ENCODE measurements at regions not wholly inside any gene's neighbourhood (a gene's known extent, or its start where the extent isn't known, plus 50 kb on each side); places are given as distances from the start of the nearest gene placed in this dataset.
"Not testable (repeated sequence)": the region's sequence is repeated elsewhere in the genome, so short reads cannot be mapped to it uniquely, and the experiment has no call there.

GRCh38 chr7:69499-70123 is 122.8 kb upstream of the FAM20C start:
- not testable (repeated sequence) for H3K36me3 ChIP-seq (ENCODE audit: insufficient read depth); H3K4me1 ChIP-seq (ENCODE audit: insufficient read depth); H3K4me1 Mint-ChIP-seq; H3K4me3 Mint-ChIP-seq; H3K9me3 Mint-ChIP-seq; H3K27ac Mint-ChIP-seq; H3K36me3 Mint-ChIP-seq (ENCODE audit: low read depth); H3F3A ChIP-seq (replicated peaks; ENCODE audit: low read depth); H3K79me2 ChIP-seq (replicated peaks; ENCODE audit: insufficient read depth); H3K4me2 ChIP-seq; H3K4me3 ChIP-seq; H3K27ac ChIP-seq (ENCODE audit: low read depth); H2AFZ ChIP-seq; H3K9me2 ChIP-seq (ENCODE audit: insufficient read depth); H3K27me3 ChIP-seq (ENCODE audit: insufficient read depth); DNase-seq (ENCODE audit: low spot score); H4K20me1 ChIP-seq (replicated peaks; ENCODE audit: insufficient read depth); ATAC-seq
- H3K27me3 Mint-ChIP-seq (ENCODE audit: insufficient read depth, low read depth, poor library complexity), result peaks cover 14% of the 10 kb centered on the region

DNA sequence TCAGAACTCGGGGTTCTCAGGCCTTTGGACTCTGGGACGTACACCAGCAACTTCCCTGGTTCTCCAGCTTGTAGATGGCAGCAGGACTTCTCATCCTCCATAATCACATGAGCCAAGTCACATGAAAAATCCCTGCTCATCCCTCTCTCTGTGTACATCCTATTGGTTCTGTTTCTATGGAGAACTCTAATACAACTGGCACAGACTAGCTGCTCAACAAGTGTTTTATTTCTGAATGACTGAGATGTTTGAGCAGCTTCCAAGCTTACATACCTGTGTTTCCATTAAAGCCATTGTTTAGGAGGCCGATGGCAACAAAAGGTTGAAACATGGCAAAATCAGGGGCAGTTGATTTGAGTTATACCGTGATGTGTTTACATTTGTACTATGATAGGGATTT is 122.2 kb upstream of the FAM20C start:
- peaks cover 14% of the 10 kb centered on the region for H3K27me3 Mint-ChIP-seq (ENCODE audit: insufficient read depth, low read depth, poor library complexity)
- not testable (repeated sequence) for H3K36me3 ChIP-seq (ENCODE audit: insufficient read depth); H3K4me1 Mint-ChIP-seq; H3K4me2 ChIP-seq; H3K27ac Mint-ChIP-seq; H3K36me3 Mint-ChIP-seq (ENCODE audit: low read depth); H3K79me2 ChIP-seq (replicated peaks; ENCODE audit: insufficient read depth); H3K27ac ChIP-seq (ENCODE audit: low read depth); H4K20me1 ChIP-seq (replicated peaks; ENCODE audit: insufficient read depth); H2AFZ ChIP-seq; H3K4me3 ChIP-seq; H3K9me3 Mint-ChIP-seq; H3K4me1 ChIP-seq (ENCODE audit: insufficient read depth); H3F3A ChIP-seq (replicated peaks; ENCODE audit: low read depth); ATAC-seq; H3K9me2 ChIP-seq (ENCODE audit: insufficient read depth); H3K27me3 ChIP-seq (ENCODE audit: insufficient read depth); DNase-seq (ENCODE audit: low spot score); H3K4me3 Mint-ChIP-seq

DNA sequence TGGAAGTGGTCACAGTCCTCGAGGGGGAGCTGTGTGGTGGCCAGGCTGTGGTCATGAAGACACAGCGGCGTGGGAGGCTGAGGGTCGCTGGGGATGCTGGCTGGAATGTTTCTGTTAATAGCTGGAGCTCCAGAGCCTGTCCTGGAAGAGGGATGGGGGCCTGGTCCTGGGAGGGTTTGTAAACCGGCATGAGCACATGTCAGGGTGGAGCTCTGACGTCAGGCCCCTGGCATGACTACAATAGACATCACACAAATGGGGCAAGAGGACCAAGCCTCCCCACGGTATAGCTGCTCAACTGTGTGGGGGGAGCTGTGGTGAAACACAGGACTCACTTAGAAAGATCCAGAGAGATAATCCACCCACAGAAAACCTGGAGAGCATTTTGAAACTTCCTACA is 121.4 kb upstream of the FAM20C start:
- H3K27me3 Mint-ChIP-seq (ENCODE audit: insufficient read depth, low read depth, poor library complexity), result peaks cover 10% of the 10 kb centered on the region
- H3K4me3 ChIP-seq; H3K27ac ChIP-seq (ENCODE audit: low read depth); H3K27me3 ChIP-seq (ENCODE audit: insufficient read depth); H3K9me2 ChIP-seq (ENCODE audit: insufficient read depth); H3K79me2 ChIP-seq (replicated peaks; ENCODE audit: insufficient read depth); H3K4me3 Mint-ChIP-seq; H3K4me2 ChIP-seq; ATAC-seq; H4K20me1 ChIP-seq (replicated peaks; ENCODE audit: insufficient read depth); H2AFZ ChIP-seq; H3K27ac Mint-ChIP-seq; H3K4me1 ChIP-seq (ENCODE audit: insufficient read depth); H3K9me3 Mint-ChIP-seq; H3K36me3 Mint-ChIP-seq (ENCODE audit: low read depth); H3F3A ChIP-seq (replicated peaks; ENCODE audit: low read depth); DNase-seq (ENCODE audit: low spot score); H3K36me3 ChIP-seq (ENCODE audit: insufficient read depth); H3K4me1 Mint-ChIP-seq: not testable (repeated sequence)

DNA sequence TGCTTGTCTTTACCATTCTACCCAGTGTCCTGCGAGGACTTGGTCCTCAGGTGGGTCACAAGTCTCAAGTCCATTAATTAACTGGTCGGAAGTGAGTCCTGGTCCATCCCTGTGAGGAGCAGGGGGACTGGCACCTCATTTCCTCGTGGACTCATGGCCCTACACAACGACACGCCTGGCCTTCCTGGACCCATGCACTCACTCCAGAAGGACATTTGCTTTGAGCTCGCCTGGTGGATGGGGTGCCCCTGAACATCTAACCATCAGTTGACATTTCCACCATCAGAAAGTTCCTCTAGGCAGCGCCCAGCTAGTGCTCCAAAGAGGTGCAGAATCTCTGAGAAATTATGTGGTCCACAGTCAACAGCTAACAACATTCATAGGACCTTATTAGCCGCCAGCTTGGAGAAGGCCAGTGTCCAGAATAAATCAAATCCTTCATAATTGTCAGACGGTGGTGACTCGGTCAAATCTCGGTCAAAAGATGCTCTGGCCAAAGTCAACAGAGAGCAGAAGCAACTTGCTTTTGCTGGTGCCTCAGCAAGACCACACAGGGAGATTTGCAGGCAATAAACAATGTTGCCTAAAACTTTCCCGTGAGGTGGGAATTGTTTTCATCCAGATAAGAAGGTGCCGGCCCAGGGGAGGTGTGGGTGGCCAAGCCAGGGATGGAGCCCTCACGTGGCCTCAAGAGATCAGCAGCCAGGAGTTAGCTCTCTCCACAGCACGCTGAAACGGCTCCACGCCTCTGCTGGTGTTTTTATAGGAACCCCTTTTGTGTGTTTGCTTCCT is 119.9 kb upstream of the FAM20C start:
- H3K9me3 Mint-ChIP-seq; H3K27me3 ChIP-seq (ENCODE audit: insufficient read depth): not testable (repeated sequence)

GRCh38 chr7:73058-73331 is 119.4 kb upstream of the FAM20C start:
- not testable (repeated sequence) for H3K27me3 ChIP-seq (ENCODE audit: insufficient read depth)

More for the DNA sequence above, 119.9 kb upstream of the FAM20C start:
- H3K27ac ChIP-seq (ENCODE audit: low read depth); H3K4me3 Mint-ChIP-seq; H3K4me1 Mint-ChIP-seq; DNase-seq (ENCODE audit: low spot score); H3K27ac Mint-ChIP-seq; H3K27me3 Mint-ChIP-seq (ENCODE audit: insufficient read depth, low read depth, poor library complexity); H2AFZ ChIP-seq; H3K36me3 Mint-ChIP-seq (ENCODE audit: low read depth); H3K9me2 ChIP-seq (ENCODE audit: insufficient read depth); ATAC-seq; H3K4me2 ChIP-seq; H4K20me1 ChIP-seq (replicated peaks; ENCODE audit: insufficient read depth); H3K4me3 ChIP-seq; H3K79me2 ChIP-seq (replicated peaks; ENCODE audit: insufficient read depth); H3F3A ChIP-seq (replicated peaks; ENCODE audit: low read depth); H3K4me1 ChIP-seq (ENCODE audit: insufficient read depth); H3K36me3 ChIP-seq (ENCODE audit: insufficient read depth): not testable (repeated sequence)

DNA sequence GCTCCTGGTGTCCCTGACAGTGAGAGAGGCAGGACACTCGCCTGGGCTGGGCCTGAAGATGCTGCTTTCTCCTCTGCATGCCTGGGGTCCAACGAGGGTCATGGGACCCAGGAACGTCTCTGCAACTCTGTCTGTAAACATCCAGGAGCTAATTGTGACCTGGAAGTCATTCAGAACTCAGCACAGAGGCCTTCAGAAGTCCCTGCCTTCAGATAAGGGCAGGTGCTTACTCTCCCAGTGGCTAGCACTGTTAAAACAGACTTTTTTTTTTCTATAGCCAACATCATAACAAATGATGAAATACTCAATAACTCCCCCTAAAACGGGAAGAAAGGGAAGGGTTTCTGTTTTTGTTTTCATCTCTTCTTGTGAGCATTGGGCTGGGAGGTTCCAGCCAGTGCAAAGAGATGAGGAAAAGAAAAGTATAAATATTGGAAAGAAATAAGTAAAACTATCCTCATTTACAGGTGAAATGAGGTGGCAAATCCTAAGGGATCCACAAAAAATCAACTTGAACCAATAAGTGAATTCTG is 118.3 kb upstream of the FAM20C start:
- ATAC-seq; H3K27ac ChIP-seq (ENCODE audit: low read depth); H3K4me2 ChIP-seq; H4K20me1 ChIP-seq (replicated peaks; ENCODE audit: insufficient read depth); H3K4me3 Mint-ChIP-seq; H3K27me3 Mint-ChIP-seq (ENCODE audit: insufficient read depth, low read depth, poor library complexity); H3K79me2 ChIP-seq (replicated peaks; ENCODE audit: insufficient read depth); H3K36me3 ChIP-seq (ENCODE audit: insufficient read depth); H3K27me3 ChIP-seq (ENCODE audit: insufficient read depth); H3F3A ChIP-seq (replicated peaks; ENCODE audit: low read depth); H3K9me2 ChIP-seq (ENCODE audit: insufficient read depth); H3K9me3 Mint-ChIP-seq; H2AFZ ChIP-seq; H3K27ac Mint-ChIP-seq; H3K4me1 ChIP-seq (ENCODE audit: insufficient read depth); H3K4me1 Mint-ChIP-seq; DNase-seq (ENCODE audit: low spot score); H3K36me3 Mint-ChIP-seq (ENCODE audit: low read depth); H3K4me3 ChIP-seq: not testable (repeated sequence)

More at GRCh38 chr7:73058-73331, 119.4 kb upstream of the FAM20C start:
- H2AFZ ChIP-seq; H4K20me1 ChIP-seq (replicated peaks; ENCODE audit: insufficient read depth); H3K4me1 Mint-ChIP-seq; H3K4me2 ChIP-seq; H3K4me3 Mint-ChIP-seq; DNase-seq (ENCODE audit: low spot score); H3K9me2 ChIP-seq (ENCODE audit: insufficient read depth); H3K4me1 ChIP-seq (ENCODE audit: insufficient read depth); H3K79me2 ChIP-seq (replicated peaks; ENCODE audit: insufficient read depth); H3K9me3 Mint-ChIP-seq; H3K27ac Mint-ChIP-seq; H3K4me3 ChIP-seq; H3K36me3 ChIP-seq (ENCODE audit: insufficient read depth); H3K27ac ChIP-seq (ENCODE audit: low read depth); H3K36me3 Mint-ChIP-seq (ENCODE audit: low read depth); H3F3A ChIP-seq (replicated peaks; ENCODE audit: low read depth); ATAC-seq; H3K27me3 Mint-ChIP-seq (ENCODE audit: insufficient read depth, low read depth, poor library complexity): not testable (repeated sequence)

All from GM23338 (cell line).